PC-3 (cell line): ENCODE measurements at regions not wholly inside any gene's neighbourhood (a gene's known extent, or its start where the extent isn't known, plus 50 kb on each side); places are given as distances from the start of the nearest gene placed in this dataset.
A peak's percentile ranks its signal among the peaks of the same experiment; 100 is the strongest.

Experiments
- ATAC-seq: fragments of 200-7000 bp; cut with Tn5 transposase; 2 replicates; pipeline ENCODE4 v1.9.1; 2020; ENCODE audit warnings: mild to moderate bottlenecking, moderate library complexity
- BruUV-seq: library from RNA; stranded (reverse); fragments of 400-500 nt; replicated peaks from 2 replicates; lab custom pipeline; 2021; lab: Mats Ljungman, UMichigan
- CTCF ChIA-PET: fragments of 300-600 bp; sonication (Branson Sonifier 250); formaldehyde crosslinking; loops from one replicate; lab custom pipeline; 2022; ENCODE audit warnings: antibody characterized with exemption; lab: Charles Lee
- POLR2A ChIA-PET: fragments of 300-600 bp; sonication (Branson Sonifier 250); formaldehyde crosslinking; loops from one replicate; lab custom pipeline; 2022; ENCODE audit warnings: antibody characterized with exemption; ENCODE audit not compliant: unreplicated experiment; lab: Charles Lee
- DNase-seq: peaks from one replicate; pipeline ENCODE4 v3.0.0-alpha.2; 2015
- H2AFZ ChIP-seq: fragments of 300-600 bp; sonication (generic); 2 replicates; pipeline ENCODE4 v1.6.0; 2016; ENCODE audit warnings: antibody characterized with exemption, low read length
- H3F3A ChIP-seq: fragments of 300-600 bp; sonication (generic); one replicate; pipeline ENCODE4 v1.6.0; 2017; ENCODE audit warnings: antibody characterized with exemption, low read length, control low read depth, mild to moderate bottlenecking; ENCODE audit not compliant: unreplicated experiment
- H3K27ac ChIP-seq: fragments of 300-600 bp; sonication (generic); 2 replicates; pipeline ENCODE4 v1.5.1; 2016; ENCODE audit warnings: mild to moderate bottlenecking, low read length
- H3K27me3 ChIP-seq: fragments of 300-600 bp; sonication (generic); 2 replicates; pipeline ENCODE4 v1.6.1; 2016; ENCODE audit warnings: low read length, mixed read lengths
- H3K36me3 ChIP-seq: fragments of 300-600 bp; sonication (generic); 2 replicates; pipeline ENCODE4 v1.6.1; 2016; ENCODE audit warnings: low read depth, mixed run types, low read length, mixed read lengths
- H3K4me1 ChIP-seq: fragments of 300-600 bp; sonication (generic); 2 replicates; pipeline ENCODE4 v1.5.1; 2016; ENCODE audit warnings: low read length; ENCODE audit not compliant: insufficient read depth
- H3K4me2 ChIP-seq: fragments of 300-600 bp; sonication (generic); 2 replicates; pipeline ENCODE4 v1.6.0; 2016; ENCODE audit warnings: low read length
- H3K4me3 ChIP-seq: fragments of 300-600 bp; sonication (generic); 2 replicates; pipeline ENCODE4 v1.5.1; 2016; ENCODE audit warnings: mild to moderate bottlenecking, low read length, mixed read lengths
- H3K79me2 ChIP-seq: fragments of 300-600 bp; sonication (generic); 2 replicates; pipeline ENCODE4 v1.6.1; 2017; ENCODE audit warnings: low read length, mixed read lengths
- H3K9ac ChIP-seq: fragments of 300-600 bp; sonication (generic); 2 replicates; pipeline ENCODE4 v1.6.0; 2016; ENCODE audit warnings: mild to moderate bottlenecking, low read length
- H3K9me2 ChIP-seq: fragments of 300-600 bp; sonication (generic); replicated peaks from 2 replicates; pipeline ENCODE4 v1.6.1; 2016; ENCODE audit warnings: mixed run types, low read length, mixed read lengths
- H3K9me3 ChIP-seq: fragments of 300-600 bp; sonication (generic); 2 replicates; pipeline ENCODE4 v1.6.1; 2016; ENCODE audit warnings: low read length, mixed read lengths
- H4K20me1 ChIP-seq: fragments of 300-600 bp; sonication (generic); 2 replicates; pipeline ENCODE4 v1.6.1; 2016; ENCODE audit warnings: low read length, mixed read lengths
- CTCF ChIP-seq: fragments of 300-600 bp; sonication (generic); conservative IDR thresholded peaks from 2 replicates; pipeline ENCODE4 v1.5.1; 2017; ENCODE audit warnings: antibody characterized with exemption, low read depth, mild to moderate bottlenecking, low read length
- EZH2 ChIP-seq: fragments of 300-600 bp; sonication (generic); IDR thresholded peaks from one replicate; pipeline ENCODE4 v1.6.1; 2017; ENCODE audit warnings: antibody characterized with exemption, mild to moderate bottlenecking, low read length; ENCODE audit not compliant: unreplicated experiment
- EZH2phosphoT487 ChIP-seq: fragments of 300-600 bp; sonication (generic); IDR thresholded peaks from 2 replicates; pipeline ENCODE4 v1.6.1; 2018; ENCODE audit warnings: mild to moderate bottlenecking, antibody characterized with exemption, low read length, borderline replicate concordance
- intact Hi-C: fragments of 100-400 bp; cut with micrococcal nuclease; formaldehyde crosslinking; loops from 2 replicates; pipeline ENCODE4 v1.9.0; 2023

- Histone ChIP-seq H4K20me1 (no peaks in the 10 kb centered on the region), H2AFZ (no peak overlapping the region), H3F3A (no peaks in the 10 kb centered on the region), H3K27ac (no peak overlapping the region), H3K9ac (no peak overlapping the region), H3K4me3 (no peak overlapping the region), H3K36me3 (no peaks in the 10 kb centered on the region), H3K9me2 (no peaks in the 10 kb centered on the region), H3K9me3 (no peaks in the 10 kb centered on the region), H3K79me2 (no peaks in the 10 kb centered on the region), H3K4me1 (no peaks in the 10 kb centered on the region), H3K4me2 (no peak overlapping the region), H3K27me3 (no peaks in the 10 kb centered on the region)
- CTCF ChIA-PET, result no interaction called here
- TF ChIP-seq CTCF, result no peak
- no peak for TF ChIP-seq EZH2phosphoT487
- TF ChIP-seq EZH2, result no peak
- ATAC-seq (no peak), DNase-seq (no peak)
- POLR2A ChIA-PET, result no interaction called here
- intact Hi-C loops, result no loop called here
- no TSS peak for BruUV-seq
Observed at GRCh38 chr1:217117973-217118465, 394.8 kb upstream of the ESRRG start.

GRCh38 chr1:217115404-217116380 is 392.5 kb upstream of the ESRRG start:
- DNase-seq (no peak), ATAC-seq (peak; percentile 9; the same call in 1 of the 2 replicates)
- ChIA-PET POLR2A (no interaction called here), CTCF (no interaction called here)
- no peaks in the 10 kb centered on the region for H3K27me3 ChIP-seq
- no peaks in the 10 kb centered on the region for H3K9me3 ChIP-seq
- no peak overlapping the region for H3K4me3 ChIP-seq
- H3K4me2 ChIP-seq, result no peak overlapping the region
- H3K9me2 ChIP-seq, result no peaks in the 10 kb centered on the region
- H3K79me2 ChIP-seq, result no peaks in the 10 kb centered on the region
- no peak overlapping the region for H3K27ac ChIP-seq
- intact Hi-C loops, result no loop called here
- H3K4me1 ChIP-seq, result no peaks in the 10 kb centered on the region
- TF ChIP-seq CTCF (no peak), EZH2phosphoT487 (no peak), EZH2 (no peak)
- BruUV-seq, result no TSS peak
- H3F3A ChIP-seq, result no peaks in the 10 kb centered on the region
- 0 out of 2 replicates have a peak overlapping the region, but pooled peaks have one; percentile 8 for H2AFZ ChIP-seq
- no peaks in the 10 kb centered on the region for H3K36me3 ChIP-seq
- H4K20me1 ChIP-seq, result no peaks in the 10 kb centered on the region
- no peak overlapping the region for H3K9ac ChIP-seq
